Neural cell (in vitro differentiated cells): ENCODE measurements at regions not wholly inside any gene's neighbourhood (a gene's known extent, or its start where the extent isn't known, plus 50 kb on each side); places are given as distances from the start of the nearest gene placed in this dataset.

ENCODE experiments used
- H2AFZ ChIP-seq: fragments of 200-600, 300-800 bp; sonication (generic), shearing (Covaris generic); 2 replicates; pipeline ENCODE4 v1.6.0; 2014; ENCODE audit warnings: low read depth, mild to moderate bottlenecking, antibody characterized with exemption, low read length, moderate library complexity
- H3F3A ChIP-seq: fragments of 200-600 bp; shearing (Covaris generic); 2 replicates; pipeline ENCODE4 v1.6.1; 2016; ENCODE audit warnings: mild to moderate bottlenecking, moderate library complexity, mixed read lengths, antibody characterized with exemption, low read length; ENCODE audit not compliant: insufficient read depth, poor library complexity, severe bottlenecking
- H3K27ac ChIP-seq: fragments of 200-600, 300-800 bp; sonication (generic), shearing (Covaris generic); 2 replicates; pipeline ENCODE4 v1.5.1; 2014; ENCODE audit warnings: mild to moderate bottlenecking, low read length, moderate library complexity
- H3K27me3 ChIP-seq: fragments of 300-800, 200-600 bp; sonication (generic), shearing (Covaris generic); 2 replicates; pipeline ENCODE4 v1.6.0; 2014; ENCODE audit warnings: mild to moderate bottlenecking, low read depth, low read length, moderate library complexity; ENCODE audit not compliant: insufficient read depth
- H3K36me3 ChIP-seq: fragments of 300-800, 200-600 bp; sonication (generic), shearing (Covaris generic); 2 replicates; pipeline ENCODE4 v1.5.1; 2014; ENCODE audit warnings: mild to moderate bottlenecking, antibody characterized with exemption, low read length, moderate library complexity; ENCODE audit not compliant: insufficient read depth
- H3K4me2 ChIP-seq: fragments of 300-800, 200-600 bp; sonication (generic), shearing (Covaris generic); 2 replicates; pipeline ENCODE4 v1.6.0; 2014; ENCODE audit warnings: mild to moderate bottlenecking, low read length
- H3K4me3 ChIP-seq: fragments of 300-800, 200-600 bp; sonication (generic), shearing (Covaris generic); 2 replicates; pipeline ENCODE4 v1.5.1; 2014; ENCODE audit warnings: mild to moderate bottlenecking, low read length, moderate library complexity
- H3K79me2 ChIP-seq: fragments of 200-600 bp; shearing (Covaris generic); replicated peaks from 2 replicates; pipeline ENCODE4 v1.6.0; 2014; ENCODE audit warnings: mild to moderate bottlenecking, low read length, moderate library complexity; ENCODE audit not compliant: insufficient read depth
- H3K9ac ChIP-seq: fragments of 300-800, 200-600 bp; sonication (generic), shearing (Covaris generic); 2 replicates; pipeline ENCODE4 v1.6.1; 2016; ENCODE audit warnings: mild to moderate bottlenecking, low read length, mixed read lengths
- H3K9me2 ChIP-seq: fragments of 200-600 bp; shearing (Covaris generic); 2 replicates; pipeline ENCODE4 v1.6.1; 2016; ENCODE audit warnings: mild to moderate bottlenecking, low read length, mixed read lengths; ENCODE audit not compliant: insufficient read depth
- H3K9me3 ChIP-seq: fragments of 200-600, 300-800 bp; sonication (generic), shearing (Covaris generic); 2 replicates; pipeline ENCODE4 v1.6.1; 2016; ENCODE audit warnings: mild to moderate bottlenecking, mixed run types, low read length, moderate library complexity, mixed read lengths
- H4K20me1 ChIP-seq: fragments of 200-600 bp; shearing (Covaris generic); 2 replicates; pipeline ENCODE4 v1.6.1; 2016; ENCODE audit warnings: mild to moderate bottlenecking, mixed run types; ENCODE audit not compliant: insufficient read depth
- EP300 ChIP-seq: fragments of 450-650 bp; conservative IDR thresholded peaks from 2 replicates; pipeline ENCODE4 v1.6.1; 2014; ENCODE audit warnings: antibody characterized with exemption, mild to moderate bottlenecking, moderate library complexity; ENCODE audit not compliant: poor library complexity, severe bottlenecking
- EZH2 ChIP-seq: fragments of 200-600, 300-800 bp; shearing (Covaris generic), sonication (generic); IDR thresholded peaks from 2 replicates; pipeline ENCODE4 v1.6.1; 2014; ENCODE audit warnings: antibody characterized with exemption, low read length, borderline replicate concordance, mild to moderate bottlenecking; ENCODE audit not compliant: insufficient read depth, poor library complexity, severe bottlenecking
- MXI1 ChIP-seq: fragments of 450-650 bp; conservative IDR thresholded peaks from 2 replicates; pipeline ENCODE4 v1.6.1; 2014; ENCODE audit warnings: antibody characterized with exemption, mild to moderate bottlenecking; ENCODE audit not compliant: poor library complexity, severe bottlenecking
- POLR2AphosphoS5 ChIP-seq: IDR thresholded peaks from 2 replicates; pipeline ENCODE4 v1.6.1; 2012
- RAD21 ChIP-seq: fragments of 450-650 bp; conservative IDR thresholded peaks from 2 replicates; pipeline ENCODE4 v1.6.1; 2014; ENCODE audit warnings: antibody characterized with exemption, mild to moderate bottlenecking, moderate library complexity
- SMC3 ChIP-seq: fragments of 450-650 bp; conservative IDR thresholded peaks from 2 replicates; pipeline ENCODE4 v1.6.1; 2014; ENCODE audit warnings: antibody characterized with exemption, mild to moderate bottlenecking, moderate library complexity; ENCODE audit not compliant: poor library complexity
- TAF1 ChIP-seq: IDR thresholded peaks from 2 replicates; pipeline ENCODE4 v1.6.1; 2012; ENCODE audit warnings: low read depth
- TF ChIP-seq, protein P1 (sequence below): fragments of 450-650 bp; IDR thresholded peaks from 2 replicates; pipeline ENCODE4 v1.5.1; 2014; ENCODE audit warnings: antibody characterized with exemption, mild to moderate bottlenecking, moderate library complexity; ENCODE audit not compliant: poor library complexity, severe bottlenecking
- TF ChIP-seq, protein P2 (sequence below): IDR thresholded peaks from 2 replicates; pipeline ENCODE4 v1.6.1; 2012; ENCODE audit warnings: borderline replicate concordance

DNA sequence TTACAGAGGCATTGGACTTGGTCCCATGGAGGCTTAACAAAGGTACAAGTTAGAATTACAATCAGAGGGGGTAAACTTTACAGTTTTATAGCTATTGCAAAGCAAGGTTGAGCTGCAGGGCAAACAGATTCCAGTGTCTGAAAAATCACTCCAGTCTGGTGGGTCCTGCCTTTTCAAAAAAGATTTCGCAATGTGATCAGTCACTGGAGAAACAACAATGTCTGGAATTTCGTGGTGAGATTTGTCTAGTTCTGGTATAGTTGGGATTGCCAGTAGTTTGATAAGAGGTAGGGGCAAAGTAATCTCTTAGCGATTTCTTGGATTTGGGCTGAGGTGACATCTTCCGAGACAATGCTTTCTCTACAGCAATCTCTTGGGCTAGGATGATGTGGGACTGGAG is 1198.2 kb upstream of the PCDH9 start:
- H3K36me3 ChIP-seq: no peaks in the 10 kb centered on the region
- no peaks in the 10 kb centered on the region for H3K79me2 ChIP-seq
- H3F3A ChIP-seq: no peaks in the 10 kb centered on the region
- H2AFZ ChIP-seq: no peak overlapping the region
- no peak overlapping the region for H3K4me2 ChIP-seq
- no peaks in the 10 kb centered on the region for H4K20me1 ChIP-seq
- no peaks in the 10 kb centered on the region for H3K9me3 ChIP-seq
- H3K27ac ChIP-seq: no peak overlapping the region
- no peak overlapping the region for H3K4me3 ChIP-seq
- H3K9me2 ChIP-seq: no peaks in the 10 kb centered on the region
- no peak overlapping the region for H3K9ac ChIP-seq
- no peaks in the 10 kb centered on the region for H3K27me3 ChIP-seq
- TF ChIP-seq POLR2AphosphoS5 (no peak), MXI1 (no peak)
- TF ChIP-seq, protein P1, sequence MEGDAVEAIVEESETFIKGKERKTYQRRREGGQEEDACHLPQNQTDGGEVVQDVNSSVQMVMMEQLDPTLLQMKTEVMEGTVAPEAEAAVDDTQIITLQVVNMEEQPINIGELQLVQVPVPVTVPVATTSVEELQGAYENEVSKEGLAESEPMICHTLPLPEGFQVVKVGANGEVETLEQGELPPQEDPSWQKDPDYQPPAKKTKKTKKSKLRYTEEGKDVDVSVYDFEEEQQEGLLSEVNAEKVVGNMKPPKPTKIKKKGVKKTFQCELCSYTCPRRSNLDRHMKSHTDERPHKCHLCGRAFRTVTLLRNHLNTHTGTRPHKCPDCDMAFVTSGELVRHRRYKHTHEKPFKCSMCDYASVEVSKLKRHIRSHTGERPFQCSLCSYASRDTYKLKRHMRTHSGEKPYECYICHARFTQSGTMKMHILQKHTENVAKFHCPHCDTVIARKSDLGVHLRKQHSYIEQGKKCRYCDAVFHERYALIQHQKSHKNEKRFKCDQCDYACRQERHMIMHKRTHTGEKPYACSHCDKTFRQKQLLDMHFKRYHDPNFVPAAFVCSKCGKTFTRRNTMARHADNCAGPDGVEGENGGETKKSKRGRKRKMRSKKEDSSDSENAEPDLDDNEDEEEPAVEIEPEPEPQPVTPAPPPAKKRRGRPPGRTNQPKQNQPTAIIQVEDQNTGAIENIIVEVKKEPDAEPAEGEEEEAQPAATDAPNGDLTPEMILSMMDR: no peak

DNA sequence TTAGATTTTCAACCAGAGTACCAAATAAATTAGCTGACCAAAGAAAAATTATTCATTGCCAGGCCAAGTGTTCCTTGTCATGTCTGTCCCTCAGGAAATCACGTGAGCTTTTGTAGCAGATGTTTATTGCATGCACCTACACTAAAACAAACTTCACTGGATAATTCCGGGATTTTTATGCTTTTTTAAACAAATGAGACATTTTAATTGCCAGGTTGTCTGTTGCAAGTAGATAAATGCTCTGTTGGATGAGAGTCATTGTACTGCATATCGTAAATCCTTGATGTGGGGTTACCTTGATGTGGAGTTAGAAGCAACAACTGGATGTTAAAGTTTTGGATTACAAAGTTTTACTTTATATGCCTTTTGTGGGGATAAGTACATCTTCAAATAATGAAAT is 1187.7 kb upstream of the PCDH9 start:
- Histone ChIP-seq H3K9me3 (no peaks in the 10 kb centered on the region), H2AFZ (no peak overlapping the region), H3K4me2 (no peak overlapping the region), H3K27me3 (no peaks in the 10 kb centered on the region), H3K9me2 (no peaks in the 10 kb centered on the region), H3K36me3 (no peaks in the 10 kb centered on the region), H3K4me3 (no peak overlapping the region), H3F3A (no peaks in the 10 kb centered on the region), H4K20me1 (no peaks in the 10 kb centered on the region), H3K27ac (no peak overlapping the region), H3K79me2 (no peaks in the 10 kb centered on the region), H3K9ac (no peak overlapping the region)
- no peak for TF ChIP-seq SMC3
- no peak for TF ChIP-seq POLR2AphosphoS5
- no peak for TF ChIP-seq MXI1
- TF ChIP-seq, protein P1: no peak
- TF ChIP-seq RAD21: no peak
- no peak for TF ChIP-seq TAF1
- no peak for TF ChIP-seq EZH2
- TF ChIP-seq, protein P2, sequence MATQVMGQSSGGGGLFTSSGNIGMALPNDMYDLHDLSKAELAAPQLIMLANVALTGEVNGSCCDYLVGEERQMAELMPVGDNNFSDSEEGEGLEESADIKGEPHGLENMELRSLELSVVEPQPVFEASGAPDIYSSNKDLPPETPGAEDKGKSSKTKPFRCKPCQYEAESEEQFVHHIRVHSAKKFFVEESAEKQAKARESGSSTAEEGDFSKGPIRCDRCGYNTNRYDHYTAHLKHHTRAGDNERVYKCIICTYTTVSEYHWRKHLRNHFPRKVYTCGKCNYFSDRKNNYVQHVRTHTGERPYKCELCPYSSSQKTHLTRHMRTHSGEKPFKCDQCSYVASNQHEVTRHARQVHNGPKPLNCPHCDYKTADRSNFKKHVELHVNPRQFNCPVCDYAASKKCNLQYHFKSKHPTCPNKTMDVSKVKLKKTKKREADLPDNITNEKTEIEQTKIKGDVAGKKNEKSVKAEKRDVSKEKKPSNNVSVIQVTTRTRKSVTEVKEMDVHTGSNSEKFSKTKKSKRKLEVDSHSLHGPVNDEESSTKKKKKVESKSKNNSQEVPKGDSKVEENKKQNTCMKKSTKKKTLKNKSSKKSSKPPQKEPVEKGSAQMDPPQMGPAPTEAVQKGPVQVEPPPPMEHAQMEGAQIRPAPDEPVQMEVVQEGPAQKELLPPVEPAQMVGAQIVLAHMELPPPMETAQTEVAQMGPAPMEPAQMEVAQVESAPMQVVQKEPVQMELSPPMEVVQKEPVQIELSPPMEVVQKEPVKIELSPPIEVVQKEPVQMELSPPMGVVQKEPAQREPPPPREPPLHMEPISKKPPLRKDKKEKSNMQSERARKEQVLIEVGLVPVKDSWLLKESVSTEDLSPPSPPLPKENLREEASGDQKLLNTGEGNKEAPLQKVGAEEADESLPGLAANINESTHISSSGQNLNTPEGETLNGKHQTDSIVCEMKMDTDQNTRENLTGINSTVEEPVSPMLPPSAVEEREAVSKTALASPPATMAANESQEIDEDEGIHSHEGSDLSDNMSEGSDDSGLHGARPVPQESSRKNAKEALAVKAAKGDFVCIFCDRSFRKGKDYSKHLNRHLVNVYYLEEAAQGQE: no peak
- TF ChIP-seq EP300: no peak
